Right ventricle myocardium inferior (tissue), 1 donor: ENCODE measurements at regions not wholly inside any gene's neighbourhood (a gene's known extent, or its start where the extent isn't known, plus 50 kb on each side); places are given as distances from the start of the nearest gene placed in this dataset.

ENCODE experiments used
- ATAC-seq: fragments of 200-7000 bp; cut with Tn5 transposase; one replicate; pipeline ENCODE4 v1.9.1; 2020; ENCODE audit warnings: mild to moderate bottlenecking, moderate library complexity
- DNase-seq: peaks from one replicate; pipeline ENCODE4 v3.0.0; 2021; ENCODE audit errors: missing footprints
- intact Hi-C: fragments of 100-400 bp; cut with DNase I; formaldehyde crosslinking; loops from one replicate; pipeline ENCODE4 v1.11.0; 2022
- donor health status: DM: no; HTN: yes; CAD: no; lungs with severe emphysema.

DNA sequence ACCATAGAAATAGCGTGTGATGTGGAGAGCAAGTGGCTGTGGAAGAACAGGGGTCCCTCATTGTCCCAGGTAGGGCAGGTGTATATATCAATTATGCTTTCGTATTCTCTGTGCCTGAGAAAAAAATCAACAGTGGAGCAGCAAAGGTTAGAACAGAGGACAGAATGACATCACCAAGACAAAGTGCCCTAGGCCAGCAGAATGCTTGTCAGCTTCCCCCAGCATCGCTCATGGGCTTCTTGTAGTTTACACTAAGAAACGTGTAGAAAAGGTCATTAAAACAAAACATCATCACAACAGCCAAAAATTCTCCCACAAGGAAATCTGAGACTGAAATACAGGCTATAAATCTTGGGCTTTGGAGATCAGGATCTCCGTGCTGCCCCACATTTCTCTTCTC lies 288.0 kb downstream of the TDRD15 start:
- ATAC-seq (no peak), DNase-seq (no peak)
- intact Hi-C loops = no loop called here

- ATAC-seq (no peak), DNase-seq (no peak)
- intact Hi-C loops = no loop called here
These were observed 289.2 kb downstream of the TDRD15 start for GRCh38 chr2:21412944-21413443.

- DNase-seq (no peak), ATAC-seq (no peak)
- intact Hi-C loops = no loop called here
These were observed 291.5 kb downstream of the TDRD15 start for GRCh38 chr2:21415234-21415633.

GRCh38 chr2:21416226-21416625 lies 292.5 kb downstream of the TDRD15 start:
- intact Hi-C loops = no loop called here
- ATAC-seq = no peak

DNA sequence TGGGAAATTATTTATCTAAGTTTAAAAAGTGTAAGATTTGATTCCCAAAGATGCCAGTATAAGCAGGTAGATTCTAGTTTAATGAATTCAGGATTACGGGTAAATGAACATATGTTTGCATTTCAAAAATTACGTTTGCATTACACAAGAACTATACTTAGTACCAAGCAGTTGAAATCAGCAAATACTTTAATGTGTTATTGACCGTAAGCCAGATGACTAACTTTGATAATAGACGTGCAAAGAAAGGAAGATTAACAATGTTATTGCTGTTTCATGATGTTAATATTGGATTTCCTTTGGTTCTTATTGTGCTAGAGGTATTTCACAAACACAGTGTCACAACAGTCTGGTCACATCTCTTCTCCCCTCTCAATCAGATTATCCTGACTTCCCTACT lies 294.7 kb downstream of the TDRD15 start:
- intact Hi-C loops = no loop called here
- DNase-seq = no peak
- ATAC-seq = no peak

More at GRCh38 chr2:21416226-21416625, 292.5 kb downstream of the TDRD15 start:
- DNase-seq = no peak

- intact Hi-C loops = no loop called here
- no peak for DNase-seq
- no peak for ATAC-seq
These were observed 297.0 kb downstream of the TDRD15 start for GRCh38 chr2:21420553-21421335.

- intact Hi-C loops = no loop called here
- no peak for ATAC-seq
- no peak for DNase-seq
These were observed 298.3 kb downstream of the TDRD15 start for GRCh38 chr2:21422050-21422449.

- ATAC-seq = no peak
- intact Hi-C loops = no loop called here
- DNase-seq = no peak
These were observed 299.2 kb downstream of the TDRD15 start for GRCh38 chr2:21422724-21423522.

- DNase-seq = no peak
- ATAC-seq = no peak
- intact Hi-C loops = no loop called here
These were observed 300.1 kb downstream of the TDRD15 start for GRCh38 chr2:21423854-21424253.

DNA sequence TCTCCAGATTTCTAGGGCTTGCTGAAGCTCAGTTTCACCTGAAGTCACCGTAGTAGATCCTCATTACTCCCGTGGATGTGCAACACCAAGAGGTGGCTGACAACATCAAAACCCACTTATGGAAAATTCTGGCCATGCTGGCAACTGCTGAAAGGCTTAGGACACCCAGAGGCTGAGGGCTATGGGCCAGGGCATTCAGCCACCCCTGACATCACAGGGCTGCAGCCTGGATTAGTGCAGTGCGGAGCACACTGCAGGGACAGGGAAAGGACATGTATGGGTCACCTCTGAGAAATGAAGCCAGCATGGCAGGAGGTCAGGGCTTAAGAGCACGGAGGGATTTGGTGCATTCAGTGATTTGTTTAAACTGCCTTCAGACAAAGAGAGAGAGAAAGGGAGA lies 300.6 kb downstream of the TDRD15 start:
- intact Hi-C loops = no loop called here
- DNase-seq (peak; percentile 69), ATAC-seq (peak; percentile 83)

- DNase-seq (no peak), ATAC-seq (no peak)
- intact Hi-C loops = no loop called here
These were observed 303.8 kb downstream of the TDRD15 start for GRCh38 chr2:21427606-21428005.

DNA sequence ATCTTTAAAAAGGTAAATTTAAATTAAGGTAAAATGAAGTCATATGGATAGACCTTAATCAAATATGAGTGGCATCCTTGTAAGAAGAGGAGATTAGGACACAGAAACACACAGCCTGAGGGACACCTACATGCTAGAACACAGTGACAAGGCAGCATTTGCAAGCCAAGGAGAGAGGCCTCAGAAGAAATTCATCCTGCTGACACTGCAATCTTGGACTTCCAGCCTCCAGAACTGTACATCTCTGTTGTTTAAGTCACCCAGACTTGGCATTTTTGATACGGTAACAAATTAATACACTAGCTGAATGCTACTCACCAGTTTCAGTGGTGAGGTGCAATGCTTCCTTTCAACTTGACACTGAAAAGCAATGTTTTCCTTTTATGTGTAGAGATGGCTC lies 305.0 kb downstream of the TDRD15 start:
- no peak for ATAC-seq
- intact Hi-C loops = no loop called here

GRCh38 chr2:21429747-21430146 lies 306.0 kb downstream of the TDRD15 start:
- no peak for ATAC-seq
- intact Hi-C loops = no loop called here
- DNase-seq = no peak

More for the DNA sequence above, 305.0 kb downstream of the TDRD15 start:
- DNase-seq = no peak

GRCh38 chr2:21431078-21431477 lies 307.3 kb downstream of the TDRD15 start:
- no peak for DNase-seq
- ATAC-seq = no peak
- intact Hi-C loops = no loop called here

- DNase-seq (no peak), ATAC-seq (no peak)
- intact Hi-C loops = no loop called here
These were observed 315.2 kb downstream of the TDRD15 start for GRCh38 chr2:21438949-21439348.

- DNase-seq (no peak), ATAC-seq (no peak)
- intact Hi-C loops = no loop called here
These were observed 317.7 kb downstream of the TDRD15 start for GRCh38 chr2:21441442-21441841.

DNA sequence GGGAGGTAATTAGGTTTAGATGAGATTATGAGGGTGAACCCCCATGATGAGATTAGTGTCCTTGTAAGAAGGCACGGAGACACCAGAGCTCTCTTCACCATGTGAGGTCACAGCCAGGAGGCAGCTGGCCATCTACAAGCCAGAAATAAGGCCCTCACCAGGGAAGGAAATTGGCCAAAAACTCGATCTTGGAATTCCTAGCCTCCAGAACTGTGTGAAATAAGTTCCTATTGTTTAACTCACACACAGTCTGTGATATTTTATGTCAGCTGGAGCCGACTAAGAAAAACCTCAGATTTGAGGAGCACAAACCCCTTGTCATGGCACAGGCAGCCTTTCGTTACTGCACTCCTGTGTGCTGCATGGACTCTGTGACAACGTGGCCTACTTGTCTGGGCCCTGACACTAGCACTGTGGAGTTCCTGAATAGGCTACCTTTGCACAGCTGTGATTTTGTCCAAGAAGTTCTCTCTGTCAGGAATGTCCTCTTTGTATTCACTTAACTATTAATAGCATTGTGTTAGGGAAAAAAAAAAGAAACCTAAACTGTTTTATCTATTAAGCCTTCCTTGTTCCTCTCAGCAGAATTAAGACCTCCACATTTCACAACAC lies 319.8 kb downstream of the TDRD15 start:
- intact Hi-C loops = no loop called here
- ATAC-seq = peak; percentile 54
- no peak for DNase-seq

- DNase-seq (no peak), ATAC-seq (no peak)
- intact Hi-C loops = no loop called here
These were observed 326.1 kb downstream of the TDRD15 start for GRCh38 chr2:21449881-21450280.

- ATAC-seq = no peak
- no peak for DNase-seq
- intact Hi-C loops = no loop called here
These were observed 327.6 kb downstream of the TDRD15 start for GRCh38 chr2:21451403-21451802.

DNA sequence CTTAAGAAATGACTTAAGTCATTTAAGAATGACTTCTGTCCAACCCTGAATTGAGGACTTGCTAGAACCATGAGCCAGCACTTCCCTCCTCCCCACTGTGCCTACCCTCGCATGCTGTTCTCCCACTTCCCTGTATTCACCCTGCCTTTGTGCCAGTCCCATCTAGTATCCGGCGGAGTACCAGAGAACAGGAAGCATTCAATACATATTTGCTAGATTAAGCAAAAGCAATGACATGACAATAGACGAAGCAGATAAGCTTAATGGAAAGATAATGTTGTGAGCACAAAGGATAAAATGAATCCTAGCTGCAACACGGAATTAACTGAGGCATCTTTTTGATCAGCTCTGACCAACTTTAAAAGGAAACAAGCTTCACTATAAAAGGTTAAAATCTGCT lies 328.5 kb downstream of the TDRD15 start:
- intact Hi-C loops = no loop called here
- DNase-seq (no peak), ATAC-seq (no peak)
